ENCODE measurements at regions not wholly inside any gene's neighbourhood (a gene's known extent, or its start where the extent isn't known, plus 50 kb on each side); places are given as distances from the start of the nearest gene placed in this dataset.

DNA sequence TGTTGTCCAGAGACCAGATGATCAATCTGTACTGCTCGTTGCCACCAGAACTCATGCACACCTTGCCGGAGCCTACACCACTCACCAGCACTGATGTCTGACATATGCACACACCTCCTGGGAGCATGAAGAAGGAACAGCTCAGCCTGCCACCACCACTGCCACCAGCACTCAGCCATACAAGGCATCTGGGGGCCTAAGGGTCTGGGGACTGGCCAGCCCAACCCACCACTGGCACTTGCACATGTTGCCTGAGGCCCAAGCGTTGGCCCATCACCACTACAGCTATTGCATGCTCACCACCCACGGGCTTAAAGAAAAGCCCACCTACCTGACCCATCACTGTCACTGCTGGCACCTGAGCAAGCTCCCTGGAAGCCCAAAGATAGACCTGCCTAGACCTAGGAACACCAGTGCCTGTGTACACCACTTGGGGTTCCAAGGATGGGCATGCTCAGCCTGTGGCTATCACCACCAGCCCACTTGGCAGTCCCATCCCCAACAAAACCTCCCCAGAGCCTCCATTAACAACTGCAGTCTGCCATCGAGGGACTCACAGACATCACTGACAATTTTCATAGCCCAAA, 174.3 kb upstream of the GRID2 start:
- Histone ChIP-seq H3K4me2 (no peak overlapping the region), H3K27me3 (ENCODE audit: insufficient read depth) (no peaks in the 10 kb centered on the region), H2AFZ (ENCODE audit: low read depth) (no peak overlapping the region), H3K9ac (no peak overlapping the region), H4K20me1 (ENCODE audit: insufficient read depth) (no peaks in the 10 kb centered on the region), H3K9me2 (no peaks in the 10 kb centered on the region), H3K36me3 (replicated peaks in 1 of 2; ENCODE audit: control insufficient read depth in 1 of 2, insufficient read depth in 2 of 2, low read length in 1 of 2) (no peaks in the 10 kb centered on the region), H3F3A (replicated peaks; ENCODE audit: insufficient read depth) (no peaks in the 10 kb centered on the region), H3K79me2 (ENCODE audit: insufficient read depth) (no peaks in the 10 kb centered on the region), H3K9me3 (no peaks in the 10 kb centered on the region), H3K4me1 (ENCODE audit: control insufficient read depth in 1 of 2, insufficient read depth in 2 of 2, low read depth in 1 of 2, low read length in 1 of 2) (no peaks in the 10 kb centered on the region), H3K4me3 (ENCODE audit: low read depth in 2 of 2, low read length in 1 of 2) (no peak overlapping the region), H3K27ac (ENCODE audit: low read depth in 2 of 2, low read length in 1 of 2) (no peak overlapping the region)
- ChIA-PET POLR2A (no interaction called here), CTCF (interaction anchor here (0.6 kb wide), 1 partner anchor 267 kb away, joined by 3 read pairs; no protein-coding TSS in a partner anchor)
- TF ChIP-seq TCF12 (IDR thresholded peaks at IDR 0.05): no peak
- TF ChIP-seq RCOR1 (IDR thresholded peaks at IDR 0.05; ENCODE audit: low read length): no peak
- TF ChIP-seq JUND (IDR thresholded peaks at IDR 0.05): no peak
- no peak for TF ChIP-seq FOXM1 (IDR thresholded peaks at IDR 0.05; ENCODE audit: low read depth)
- TF ChIP-seq FOSL2 (IDR thresholded peaks at IDR 0.05; ENCODE audit: borderline replicate concordance, low read depth): no peak
- no peak for TF ChIP-seq POLR2AphosphoS5 (IDR thresholded peaks at IDR 0.05; ENCODE audit: low read depth, low read length)
- TF ChIP-seq, protein P1, sequence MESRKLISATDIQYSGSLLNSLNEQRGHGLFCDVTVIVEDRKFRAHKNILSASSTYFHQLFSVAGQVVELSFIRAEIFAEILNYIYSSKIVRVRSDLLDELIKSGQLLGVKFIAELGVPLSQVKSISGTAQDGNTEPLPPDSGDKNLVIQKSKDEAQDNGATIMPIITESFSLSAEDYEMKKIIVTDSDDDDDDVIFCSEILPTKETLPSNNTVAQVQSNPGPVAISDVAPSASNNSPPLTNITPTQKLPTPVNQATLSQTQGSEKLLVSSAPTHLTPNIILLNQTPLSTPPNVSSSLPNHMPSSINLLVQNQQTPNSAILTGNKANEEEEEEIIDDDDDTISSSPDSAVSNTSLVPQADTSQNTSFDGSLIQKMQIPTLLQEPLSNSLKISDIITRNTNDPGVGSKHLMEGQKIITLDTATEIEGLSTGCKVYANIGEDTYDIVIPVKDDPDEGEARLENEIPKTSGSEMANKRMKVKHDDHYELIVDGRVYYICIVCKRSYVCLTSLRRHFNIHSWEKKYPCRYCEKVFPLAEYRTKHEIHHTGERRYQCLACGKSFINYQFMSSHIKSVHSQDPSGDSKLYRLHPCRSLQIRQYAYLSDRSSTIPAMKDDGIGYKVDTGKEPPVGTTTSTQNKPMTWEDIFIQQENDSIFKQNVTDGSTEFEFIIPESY (IDR thresholded peaks at IDR 0.05; ENCODE audit: borderline replicate concordance, low read depth): no peak
- TF ChIP-seq GATA2 (CRISPR knock-in tag; IDR thresholded peaks at IDR 0.05): no peak
- no peak for TF ChIP-seq RAD21 (IDR thresholded peaks at IDR 0.05; ENCODE audit: low read length)
- TF ChIP-seq ELF1 (IDR thresholded peaks at IDR 0.05): no peak
- TF ChIP-seq TEAD4 (IDR thresholded peaks at IDR 0.05; ENCODE audit: borderline replicate concordance, insufficient read depth): no peak
- no peak for TF ChIP-seq SMC3 (IDR thresholded peaks at IDR 0.05; ENCODE audit: low read depth, low read length)
- no peak for TF ChIP-seq RFX5 (IDR thresholded peaks at IDR 0.05; ENCODE audit: low read length)
- TF ChIP-seq, protein P2, sequence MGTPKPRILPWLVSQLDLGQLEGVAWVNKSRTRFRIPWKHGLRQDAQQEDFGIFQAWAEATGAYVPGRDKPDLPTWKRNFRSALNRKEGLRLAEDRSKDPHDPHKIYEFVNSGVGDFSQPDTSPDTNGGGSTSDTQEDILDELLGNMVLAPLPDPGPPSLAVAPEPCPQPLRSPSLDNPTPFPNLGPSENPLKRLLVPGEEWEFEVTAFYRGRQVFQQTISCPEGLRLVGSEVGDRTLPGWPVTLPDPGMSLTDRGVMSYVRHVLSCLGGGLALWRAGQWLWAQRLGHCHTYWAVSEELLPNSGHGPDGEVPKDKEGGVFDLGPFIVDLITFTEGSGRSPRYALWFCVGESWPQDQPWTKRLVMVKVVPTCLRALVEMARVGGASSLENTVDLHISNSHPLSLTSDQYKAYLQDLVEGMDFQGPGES (IDR thresholded peaks at IDR 0.05; ENCODE audit: low read depth, low read length): no peak
- TF ChIP-seq NRF1 (IDR thresholded peaks at IDR 0.05; ENCODE audit: low read depth, low read length): no peak
- TF ChIP-seq, protein P3, sequence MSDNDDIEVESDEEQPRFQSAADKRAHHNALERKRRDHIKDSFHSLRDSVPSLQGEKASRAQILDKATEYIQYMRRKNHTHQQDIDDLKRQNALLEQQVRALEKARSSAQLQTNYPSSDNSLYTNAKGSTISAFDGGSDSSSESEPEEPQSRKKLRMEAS (IDR thresholded peaks at IDR 0.05; ENCODE audit: low read depth): no peak
- no peak for TF ChIP-seq YY1 (IDR thresholded peaks at IDR 0.05; ENCODE audit: low read depth)
- TF ChIP-seq FOXJ3 (CRISPR knock-in tag; IDR thresholded peaks at IDR 0.05): no peak
- DNase-seq: no peak
- 32% methylated on average over 4 of the region's 5 CpGs for WGBS (ENCODE audit: low lambda C conversion rate)

Data from SK-N-SH (cell line).